Activated effector memory CD4-positive, alpha-beta T cell treated with Interleukin-2 at 50 U/mL for 16 hours (primary cell): ENCODE measurements at regions not wholly inside any gene's neighbourhood (a gene's known extent, or its start where the extent isn't known, plus 50 kb on each side); places are given as distances from the start of the nearest gene placed in this dataset.

ENCODE experiments used
- DNase-seq: peaks from one replicate; pipeline ENCODE4 v3.0.0-alpha.2; 2020

GRCh38 chr12:124406043-124406442, 111.2 kb downstream of the RFLNA start:
- DNase-seq, result no peak

DNA sequence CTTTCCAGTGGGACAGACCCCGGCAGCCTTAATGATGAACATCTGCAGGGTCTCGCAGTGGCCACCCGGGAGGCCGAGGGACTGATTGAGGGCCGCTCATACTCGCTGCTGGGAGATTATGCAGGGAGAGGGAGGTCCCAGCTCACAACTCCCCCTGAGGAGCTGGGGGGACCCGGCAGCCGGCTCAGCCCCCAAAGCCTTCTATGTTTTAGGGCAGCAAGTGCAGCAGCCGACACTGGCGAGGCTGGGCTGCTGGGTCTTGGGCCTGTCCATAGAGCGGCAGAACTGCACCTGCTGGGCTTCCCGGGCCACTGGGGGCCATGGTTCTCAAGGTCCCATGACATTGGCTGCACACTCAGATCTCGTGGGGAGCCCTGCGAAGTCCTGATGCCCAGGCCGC, 110.7 kb downstream of the RFLNA start:
- DNase-seq, result no peak

GRCh38 chr12:124405151-124405550, 110.3 kb downstream of the RFLNA start:
- DNase-seq, result no peak

GRCh38 chr12:124404162-124404784, 109.4 kb downstream of the RFLNA start:
- DNase-seq, result no peak

GRCh38 chr12:124403273-124403672, 108.4 kb downstream of the RFLNA start:
- no peak for DNase-seq

GRCh38 chr12:124402248-124403066, 107.6 kb downstream of the RFLNA start:
- no peak for DNase-seq

GRCh38 chr12:124401704-124402221, 106.9 kb downstream of the RFLNA start:
- no peak for DNase-seq

DNA sequence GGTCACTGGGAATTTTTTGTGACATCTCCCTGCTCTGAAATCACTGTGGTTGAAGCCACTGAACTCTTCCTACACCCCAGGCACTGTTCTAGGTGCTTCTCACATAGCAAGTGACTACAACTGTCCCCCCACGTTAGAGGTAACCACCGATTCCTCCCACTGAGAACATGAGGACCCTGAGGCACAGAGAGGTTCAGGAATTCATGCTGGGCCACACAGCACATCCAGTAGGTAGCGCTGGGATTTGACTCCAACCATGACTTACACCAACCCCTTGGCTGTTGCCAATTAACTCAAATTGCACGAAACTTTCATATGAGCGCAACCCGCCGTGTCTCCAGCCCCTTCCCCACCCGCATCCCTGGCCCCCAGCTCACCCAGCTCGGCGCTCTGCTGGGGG, 105.2 kb downstream of the RFLNA start:
- DNase-seq, result no peak

- DNase-seq, result no peak
Observed at GRCh38 chr12:124399622-124400021, 104.7 kb downstream of the RFLNA start.

GRCh38 chr12:124398578-124399227, 103.8 kb downstream of the RFLNA start:
- no peak for DNase-seq

- DNase-seq, result no peak
Observed at GRCh38 chr12:124397807-124398577, 103.1 kb downstream of the RFLNA start.

DNA sequence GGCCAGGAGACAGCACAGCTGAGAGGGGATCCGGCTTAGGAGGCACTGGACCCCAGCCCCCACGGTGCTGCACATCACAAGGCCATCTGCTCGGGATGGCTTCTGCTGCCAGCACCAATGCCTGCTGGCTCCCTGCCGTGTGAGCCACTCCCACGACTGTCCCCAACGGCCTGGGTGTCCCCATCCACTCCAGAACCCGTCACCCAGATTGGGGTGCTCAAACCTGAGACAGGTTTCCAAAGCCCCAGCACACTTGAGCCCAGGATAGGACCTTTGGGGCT, 102.4 kb downstream of the RFLNA start:
- no peak for DNase-seq

- DNase-seq, result no peak
Observed at GRCh38 chr12:124396544-124397398, 101.9 kb downstream of the RFLNA start.

- no peak for DNase-seq
Observed at GRCh38 chr12:124395986-124396385, 101.1 kb downstream of the RFLNA start.

- DNase-seq, result no peak
Observed at GRCh38 chr12:124395284-124395752, 100.4 kb downstream of the RFLNA start.

- DNase-seq, result no peak
Observed at GRCh38 chr12:124394462-124395128, 99.7 kb downstream of the RFLNA start.

GRCh38 chr12:124393831-124394230, 98.9 kb downstream of the RFLNA start:
- no peak for DNase-seq

DNA sequence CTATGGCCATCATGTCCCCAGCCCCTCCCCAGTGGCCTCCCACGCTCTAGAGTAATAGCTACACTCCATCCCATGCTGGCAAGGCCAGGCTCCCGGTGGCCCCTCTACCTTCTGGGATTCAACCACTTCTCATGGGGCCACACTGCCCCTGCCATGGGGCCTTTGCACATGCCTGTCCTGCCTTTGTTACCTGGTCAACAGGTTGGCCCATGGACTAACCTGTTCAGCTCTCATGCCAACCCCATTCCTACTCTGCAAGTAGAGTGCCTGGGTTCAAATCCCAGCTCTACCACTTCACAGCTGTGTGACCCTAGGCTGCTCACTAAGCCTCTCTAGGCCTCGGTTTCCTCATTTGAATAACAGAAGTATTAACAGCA, 98.5 kb downstream of the RFLNA start:
- no peak for DNase-seq

GRCh38 chr12:124392667-124393413, 97.9 kb downstream of the RFLNA start:
- no peak for DNase-seq

DNA sequence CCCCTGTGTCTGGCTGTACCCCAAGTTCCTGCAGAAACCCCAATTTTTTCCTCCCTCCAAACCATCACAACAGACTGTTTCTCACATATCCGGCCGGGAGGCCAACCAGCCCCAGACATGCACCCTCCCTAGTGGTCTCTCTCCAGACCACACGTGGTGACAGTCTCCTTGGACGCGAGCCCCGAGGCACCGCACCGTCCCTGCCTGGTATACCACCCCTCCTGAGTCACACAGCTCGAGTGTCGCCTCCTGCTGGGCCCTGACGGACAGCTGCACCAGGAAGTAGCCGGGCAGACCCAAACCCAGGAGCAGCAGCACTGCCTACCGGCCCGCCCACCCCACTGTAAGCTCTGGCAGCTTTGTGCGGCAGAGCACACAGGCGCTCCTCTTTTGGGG, 97.4 kb downstream of the RFLNA start:
- no peak for DNase-seq
